NOMO-1 treated with DMSO at 0.1 percent for 48 hours (cell line): ENCODE measurements at regions not wholly inside any gene's neighbourhood (a gene's known extent, or its start where the extent isn't known, plus 50 kb on each side); places are given as distances from the start of the nearest gene placed in this dataset.
"Not testable (repeated sequence)": the region's sequence is repeated elsewhere in the genome, so short reads cannot be mapped to it uniquely, and the experiment has no call there.

Experiments used
- DNase-seq: peaks from one replicate; lab custom pipeline; 2025; ENCODE audit not compliant: unreplicated experiment; lab: John Stamatoyannopoulos, UW

DNA sequence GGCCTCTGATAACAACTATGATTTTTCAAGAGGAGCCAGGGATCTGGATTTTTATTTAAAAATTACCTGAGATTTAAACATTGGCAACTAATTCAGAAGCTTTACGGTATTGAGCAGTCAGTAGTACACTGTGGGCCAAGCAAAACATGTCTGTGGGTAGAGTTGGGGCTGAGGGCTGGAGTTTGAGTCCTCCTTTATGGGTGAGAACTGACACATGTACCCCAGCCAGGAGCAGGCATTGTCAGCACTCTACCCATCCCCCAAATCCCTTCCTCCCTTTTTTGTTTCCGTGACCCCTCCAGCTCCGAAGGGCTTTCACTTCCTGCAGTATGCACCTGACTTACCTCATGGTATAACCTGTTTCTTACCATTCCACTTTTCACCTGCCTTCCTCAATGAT lies 131.4 kb downstream of the SNX5 start:
- no peak for DNase-seq

- no peak for DNase-seq
These were observed 132.2 kb downstream of the SNX5 start for GRCh38 chr20:17836303-17836861.

- DNase-seq, result no peak
These were observed 132.7 kb downstream of the SNX5 start for GRCh38 chr20:17835934-17836300.

GRCh38 chr20:17835240-17835933 lies 133.2 kb downstream of the SNX5 start:
- DNase-seq, result no peak

DNA sequence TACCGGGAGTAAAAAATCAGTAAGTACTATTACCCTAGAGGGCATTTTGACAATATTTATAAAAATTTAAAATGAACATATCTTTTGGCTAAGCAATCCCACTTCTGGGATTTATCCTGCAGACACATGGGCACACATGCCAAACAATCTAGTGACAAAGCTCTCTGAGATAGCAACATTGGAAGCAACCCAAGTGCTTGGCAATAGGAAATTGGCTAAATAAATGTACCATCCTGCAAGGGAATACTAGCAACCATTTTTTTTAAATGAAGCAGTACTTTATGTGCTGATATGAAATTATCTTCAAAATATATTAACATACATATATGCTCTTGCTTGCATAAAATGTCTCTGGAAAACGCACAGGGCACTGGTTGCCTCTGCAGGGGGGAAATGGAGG lies 133.8 kb downstream of the SNX5 start:
- DNase-seq, result no peak

DNA sequence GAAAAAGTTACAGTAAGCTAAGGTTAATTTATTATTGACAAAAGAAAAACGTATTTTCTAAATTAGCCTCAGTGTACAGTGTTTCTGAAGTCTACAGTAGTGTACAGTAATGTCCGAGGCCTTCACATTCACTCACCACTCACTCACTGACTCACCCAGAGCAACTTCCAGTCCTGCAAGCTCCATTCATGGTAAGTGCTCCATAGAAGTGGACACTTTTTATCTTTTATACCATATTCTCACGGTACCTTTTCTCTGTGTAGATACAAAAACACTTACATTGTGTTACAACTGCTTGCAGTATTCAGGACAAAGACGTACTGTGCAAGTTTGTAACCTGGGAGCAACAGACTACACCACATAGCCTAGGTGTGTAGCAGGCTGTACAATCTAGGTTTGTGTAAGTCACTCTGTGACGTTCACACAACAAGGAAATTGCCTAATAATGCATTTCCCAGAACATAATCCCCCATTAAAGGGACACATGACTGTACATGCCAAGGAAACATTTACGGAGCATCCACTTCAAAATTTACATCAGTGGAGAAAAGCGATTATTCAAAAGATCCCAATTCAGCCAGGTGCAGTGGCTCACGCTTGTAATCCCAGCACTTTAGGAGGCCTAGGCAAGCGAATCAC lies 133.4 kb downstream of the BANF2 start:
- DNase-seq, result no peak

GRCh38 chr20:17832236-17832915 lies 132.6 kb downstream of the BANF2 start:
- DNase-seq, result no peak

GRCh38 chr20:17828598-17829144 lies 128.9 kb downstream of the BANF2 start:
- DNase-seq, result no peak

- no peak for DNase-seq
These were observed 128.2 kb downstream of the BANF2 start for GRCh38 chr20:17827759-17828559.

- DNase-seq, result no peak
These were observed 127.3 kb downstream of the BANF2 start for GRCh38 chr20:17827079-17827478.

DNA sequence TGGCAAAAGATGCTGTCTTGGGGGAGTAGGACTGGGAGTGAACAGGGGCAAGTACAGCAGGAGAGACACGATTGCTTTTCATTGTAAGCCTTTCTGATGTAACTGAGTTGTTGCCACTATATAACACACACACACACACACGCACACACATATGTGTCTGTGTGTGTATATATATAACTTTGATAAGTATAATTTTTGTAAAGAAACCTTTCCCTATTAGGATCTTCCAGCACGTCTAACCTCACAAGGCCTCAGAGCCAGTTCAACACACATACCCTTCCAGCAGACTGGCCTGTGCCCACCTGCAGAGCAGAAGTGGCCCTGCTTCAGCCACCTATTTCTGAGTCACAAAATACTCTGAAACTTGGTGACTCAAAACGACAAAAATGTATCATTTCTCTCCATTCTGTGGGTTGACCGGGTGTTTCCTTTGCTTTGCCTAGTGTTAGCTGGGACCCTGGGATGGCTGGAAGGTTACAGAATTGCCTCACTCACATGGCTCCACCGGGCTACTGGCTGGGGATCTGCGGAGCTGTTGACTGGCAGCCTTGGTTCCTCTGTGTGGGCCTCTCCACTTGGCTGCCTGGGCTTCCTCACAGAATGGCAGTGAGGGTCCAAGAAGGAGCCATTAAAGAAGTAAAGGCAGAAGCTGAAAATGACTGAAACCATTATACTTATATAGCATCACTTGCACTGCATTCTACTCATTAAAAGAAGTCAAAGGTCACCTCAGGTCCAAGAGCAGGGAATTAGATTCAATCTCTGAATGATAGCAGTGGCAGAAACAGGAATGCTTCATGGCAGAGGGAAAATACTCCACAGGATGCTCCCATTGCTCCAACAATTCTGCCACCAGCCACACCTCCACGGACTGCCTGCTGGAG lies 126.4 kb downstream of the BANF2 start:
- DNase-seq, result no peak

- no peak for DNase-seq
These were observed 125.6 kb downstream of the BANF2 start for GRCh38 chr20:17825252-17825959.

GRCh38 chr20:17824676-17825251 lies 125.0 kb downstream of the BANF2 start:
- no peak for DNase-seq

DNA sequence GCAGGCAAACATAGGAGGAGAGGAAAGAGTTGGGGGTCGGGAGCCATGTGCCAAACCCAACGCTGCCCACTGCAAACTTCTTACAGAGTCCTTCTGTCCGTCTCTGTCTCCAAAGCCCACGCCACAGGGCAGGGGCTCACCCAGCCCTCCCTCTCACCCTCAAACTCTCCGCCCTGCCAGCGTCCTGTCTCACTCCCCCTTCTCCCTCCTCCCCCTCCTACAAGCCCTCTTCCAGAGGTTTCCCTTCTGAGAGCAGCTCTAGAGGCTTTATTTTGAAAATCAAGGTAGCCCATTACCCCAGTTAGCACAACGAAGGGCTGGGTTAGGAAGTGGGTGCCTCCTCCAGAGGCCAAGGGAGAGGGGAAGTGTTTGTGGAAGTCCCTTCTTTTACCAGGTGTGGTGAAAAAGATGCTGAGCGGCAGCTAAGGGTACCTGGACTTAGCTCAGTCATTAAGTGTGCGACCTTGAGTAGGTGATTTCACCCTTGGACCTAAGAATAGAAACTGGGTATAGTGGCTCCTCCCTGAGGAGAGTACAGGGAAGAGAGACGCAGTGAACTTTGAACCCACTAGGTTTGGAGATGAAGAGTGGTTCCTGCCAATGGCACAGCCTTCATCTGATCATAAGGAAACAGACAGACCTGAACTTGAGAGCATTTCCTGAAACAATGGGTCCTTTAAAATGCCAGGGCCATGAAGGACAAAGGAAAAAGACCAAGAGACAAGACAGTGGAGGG lies 123.8 kb downstream of the BANF2 start:
- DNase-seq, result no peak

- no peak for DNase-seq
These were observed 123.0 kb downstream of the BANF2 start for GRCh38 chr20:17822540-17823408.

GRCh38 chr20:17822039-17822438 lies 122.3 kb downstream of the BANF2 start:
- no peak for DNase-seq

DNA sequence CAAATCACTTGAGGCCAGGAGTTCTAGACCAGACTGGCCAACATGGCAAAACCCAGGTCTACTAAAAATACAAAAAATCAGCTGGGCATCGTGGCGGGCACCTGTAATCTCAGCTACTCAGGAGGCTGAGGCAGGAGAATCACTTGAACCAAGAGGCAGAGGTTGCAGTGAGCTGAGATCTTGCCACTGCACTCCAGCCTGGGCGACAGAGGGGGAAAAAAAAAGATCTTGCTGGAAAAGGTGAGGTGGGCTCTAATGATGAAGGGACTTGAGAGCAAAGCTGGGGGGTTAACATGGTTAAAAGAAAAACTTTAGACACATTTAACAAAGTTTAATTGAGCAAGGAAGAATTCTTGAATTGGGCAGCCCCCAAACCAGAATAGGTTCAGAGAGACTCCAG lies 121.8 kb downstream of the BANF2 start:
- DNase-seq, result not testable (repeated sequence)
